ENCODE measurements at regions not wholly inside any gene's neighbourhood (a gene's known extent, or its start where the extent isn't known, plus 50 kb on each side); places are given as distances from the start of the nearest gene placed in this dataset.
"Not testable (repeated sequence)": the region's sequence is repeated elsewhere in the genome, so short reads cannot be mapped to it uniquely, and the experiment has no call there.

DNA sequence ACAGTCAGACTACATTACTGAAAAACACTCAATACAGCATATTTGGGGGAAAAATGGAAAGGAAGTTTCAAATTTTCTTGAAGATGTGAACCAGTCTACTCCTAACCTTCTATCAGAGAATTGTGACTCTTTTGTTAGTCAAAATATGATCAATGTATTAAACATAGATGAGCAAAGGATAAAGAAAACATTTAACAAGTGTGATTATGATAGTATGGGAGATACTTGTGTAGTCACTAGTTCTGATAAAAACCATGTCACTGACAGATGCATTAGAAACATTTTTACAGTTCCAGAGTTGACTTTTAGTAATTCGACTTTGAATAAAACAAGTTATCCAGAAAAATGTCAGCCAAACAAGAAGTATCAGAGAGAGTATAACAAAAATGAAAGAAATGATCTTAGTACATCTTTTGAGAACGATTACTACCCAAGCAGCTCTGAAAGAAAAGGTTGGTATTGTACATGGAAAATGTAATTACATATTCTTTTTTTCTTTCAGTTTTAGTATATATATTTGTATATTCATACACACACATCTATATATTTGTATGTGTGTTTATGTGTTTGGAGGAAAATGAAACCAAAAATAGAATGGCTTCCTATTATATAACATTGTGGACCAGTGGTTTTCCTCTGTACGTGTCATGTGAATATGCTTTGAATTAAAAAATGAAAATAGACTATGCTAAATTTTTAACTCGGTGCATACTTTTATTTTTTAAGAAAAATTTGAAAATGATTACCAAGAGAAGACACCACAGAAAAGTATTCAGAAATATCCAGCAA, 63.3 kb upstream of the ABCD2 start:
- 47 to 51% methylated on average over 4 of the region's 4 CpGs for WGBS, 2 donors
- Histone ChIP-seq H3K9me3 (no peaks in the 10 kb centered on the region), H3K4me1 (no peaks in the 10 kb centered on the region), H3K4me3 (no peak overlapping the region), H3K27ac (no peak overlapping the region), H3K36me3 (replicated peaks in 1 of 2; ENCODE audit: insufficient read depth in 1 of 2, low read depth in 2 of 2) (no peaks in the 10 kb centered on the region), H3K27me3 (no peaks in the 10 kb centered on the region)
- intact Hi-C loops (cut with DNase I), result no loop called here
- ATAC-seq (no peak), DNase-seq (no peak)
- no peak for TF ChIP-seq POLR2A (IDR thresholded peaks at IDR 0.05)
- TF ChIP-seq, protein P1, sequence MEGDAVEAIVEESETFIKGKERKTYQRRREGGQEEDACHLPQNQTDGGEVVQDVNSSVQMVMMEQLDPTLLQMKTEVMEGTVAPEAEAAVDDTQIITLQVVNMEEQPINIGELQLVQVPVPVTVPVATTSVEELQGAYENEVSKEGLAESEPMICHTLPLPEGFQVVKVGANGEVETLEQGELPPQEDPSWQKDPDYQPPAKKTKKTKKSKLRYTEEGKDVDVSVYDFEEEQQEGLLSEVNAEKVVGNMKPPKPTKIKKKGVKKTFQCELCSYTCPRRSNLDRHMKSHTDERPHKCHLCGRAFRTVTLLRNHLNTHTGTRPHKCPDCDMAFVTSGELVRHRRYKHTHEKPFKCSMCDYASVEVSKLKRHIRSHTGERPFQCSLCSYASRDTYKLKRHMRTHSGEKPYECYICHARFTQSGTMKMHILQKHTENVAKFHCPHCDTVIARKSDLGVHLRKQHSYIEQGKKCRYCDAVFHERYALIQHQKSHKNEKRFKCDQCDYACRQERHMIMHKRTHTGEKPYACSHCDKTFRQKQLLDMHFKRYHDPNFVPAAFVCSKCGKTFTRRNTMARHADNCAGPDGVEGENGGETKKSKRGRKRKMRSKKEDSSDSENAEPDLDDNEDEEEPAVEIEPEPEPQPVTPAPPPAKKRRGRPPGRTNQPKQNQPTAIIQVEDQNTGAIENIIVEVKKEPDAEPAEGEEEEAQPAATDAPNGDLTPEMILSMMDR (IDR thresholded peaks at IDR 0.05), result no peak

DNA sequence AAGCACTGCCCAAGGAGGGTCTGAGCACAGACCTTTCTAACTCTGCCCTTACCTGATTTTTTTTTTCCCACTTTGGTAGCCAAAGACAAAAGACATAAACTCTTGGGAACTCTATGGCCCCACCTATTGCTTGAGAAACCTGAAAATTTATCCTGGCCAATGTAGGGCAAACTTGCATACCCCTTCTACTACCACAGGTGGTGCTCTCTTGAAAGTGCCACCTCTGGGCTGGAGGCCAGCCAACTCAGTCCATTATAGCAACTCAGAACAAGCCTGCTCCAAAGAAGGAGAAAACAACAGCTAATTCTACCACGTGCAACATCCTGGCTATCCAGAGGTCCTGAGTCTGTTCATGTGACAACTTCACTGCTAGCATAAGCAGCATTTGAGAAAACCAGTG, 55.7 kb upstream of the ABCD2 start:
- 59 to 83% methylated on average over 1 of the region's 1 CpG for WGBS, 2 donors
- no peak overlapping the region for H3K4me3 ChIP-seq
- H3K9me3 ChIP-seq, result no peaks in the 10 kb centered on the region
- H3K27me3 ChIP-seq, result no peaks in the 10 kb centered on the region
- ATAC-seq, result no peak
- DNase-seq, result no peak
- no peak for TF ChIP-seq POLR2A (IDR thresholded peaks at IDR 0.05)
- TF ChIP-seq, protein P1 (IDR thresholded peaks at IDR 0.05), result no peak
- no peaks in the 10 kb centered on the region for H3K36me3 ChIP-seq (replicated peaks in 1 of 2; ENCODE audit: insufficient read depth in 1 of 2, low read depth in 2 of 2)
- no peak overlapping the region for H3K27ac ChIP-seq
- no peaks in the 10 kb centered on the region for H3K4me1 ChIP-seq
- intact Hi-C loops (cut with DNase I), result no loop called here

DNA sequence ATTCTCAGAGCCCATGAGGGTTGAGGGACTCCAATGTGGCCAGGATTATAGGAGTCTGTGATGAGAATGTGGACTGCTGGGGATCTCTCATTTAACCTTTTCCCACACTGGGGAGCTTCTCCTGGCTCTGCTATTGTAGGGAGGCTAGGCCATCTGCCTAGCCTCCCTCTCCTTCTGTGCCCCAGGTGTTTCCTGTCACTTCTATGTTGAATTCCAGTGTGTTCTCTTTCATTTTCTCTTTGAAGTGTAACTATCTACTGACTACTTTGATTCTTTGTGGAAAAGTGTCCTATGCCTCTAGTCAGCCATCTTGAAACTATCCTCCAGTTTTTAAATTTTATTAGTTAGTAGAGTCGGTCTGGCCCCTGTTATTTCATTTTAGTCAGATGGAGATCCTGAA, 53.4 kb upstream of the ABCD2 start:
- Histone ChIP-seq H3K27ac (no peak overlapping the region), H3K9me3 (no peaks in the 10 kb centered on the region), H3K4me1 (no peaks in the 10 kb centered on the region), H3K27me3 (no peaks in the 10 kb centered on the region), H3K36me3 (replicated peaks in 1 of 2; ENCODE audit: insufficient read depth in 1 of 2, low read depth in 2 of 2) (no peaks in the 10 kb centered on the region), H3K4me3 (no peak overlapping the region)
- TF ChIP-seq, protein P1 (IDR thresholded peaks at IDR 0.05), result no peak
- TF ChIP-seq POLR2A (IDR thresholded peaks at IDR 0.05), result no peak
- no peak for DNase-seq
- no peak for ATAC-seq
- intact Hi-C loops (cut with DNase I), result no loop called here
- WGBS, 2 donors, result 23 to 46% methylated on average over 1 of the region's 1 CpG

DNA sequence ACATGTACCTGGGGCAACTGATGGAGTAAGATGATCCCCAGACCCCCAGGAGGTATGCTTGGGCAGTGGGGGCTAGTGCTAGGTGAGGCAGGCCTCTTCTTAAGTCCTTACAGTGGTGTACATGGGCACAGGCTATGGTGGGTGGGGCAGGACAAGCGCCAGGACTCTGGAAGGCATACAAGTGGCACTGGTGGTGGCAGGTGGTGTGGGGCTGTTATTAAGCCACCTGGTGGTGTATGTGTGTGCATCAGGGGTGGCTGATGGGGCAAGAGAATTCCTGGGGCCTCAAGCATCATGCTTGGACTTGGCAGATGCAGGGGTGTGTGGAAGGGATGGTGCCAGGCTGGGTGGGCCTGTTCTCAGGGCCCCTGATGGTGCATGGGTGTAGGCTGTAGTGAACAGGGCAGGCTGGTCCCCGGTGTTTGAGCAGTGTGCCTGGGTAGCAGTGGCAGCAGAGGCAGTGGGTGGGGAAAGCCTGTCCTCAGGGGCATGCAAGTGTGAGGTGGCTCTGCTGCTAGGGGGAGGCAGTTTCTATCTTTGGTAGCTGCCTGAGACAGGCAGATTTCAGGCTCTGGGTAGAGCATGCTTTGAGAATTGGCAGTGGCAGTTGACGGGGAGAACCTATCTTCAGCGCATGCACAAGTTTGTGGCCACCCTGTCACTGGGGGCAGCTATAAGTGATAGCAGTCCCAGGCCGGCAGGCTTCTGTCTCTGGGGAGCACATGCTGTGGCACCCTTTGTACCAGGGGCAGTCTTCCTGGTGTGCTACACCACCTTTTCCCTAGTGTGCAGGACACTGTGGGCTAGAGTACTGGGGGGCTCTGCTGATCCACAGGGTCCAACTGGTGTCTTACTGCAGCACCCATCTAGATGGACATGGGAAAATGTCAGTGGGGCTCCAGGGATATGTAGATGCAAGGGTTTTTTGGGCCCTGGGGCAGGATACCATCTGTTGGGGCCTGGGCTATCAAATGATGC, 52.6 kb upstream of the ABCD2 start:
- ATAC-seq, result no peak
- TF ChIP-seq, protein P1 (IDR thresholded peaks at IDR 0.05), result no peak
- no peak for TF ChIP-seq POLR2A (IDR thresholded peaks at IDR 0.05)
- no peaks in the 10 kb centered on the region for H3K27me3 ChIP-seq
- WGBS, 2 donors, result 73 to 94% methylated on average over 4 to 5 of the region's 5 CpGs
- intact Hi-C loops (cut with DNase I), result no loop called here
- no peak overlapping the region for H3K4me3 ChIP-seq
- H3K27ac ChIP-seq, result no peak overlapping the region
- H3K36me3 ChIP-seq (replicated peaks in 1 of 2; ENCODE audit: insufficient read depth in 1 of 2, low read depth in 2 of 2), result no peaks in the 10 kb centered on the region
- DNase-seq, result no peak
- no peaks in the 10 kb centered on the region for H3K9me3 ChIP-seq
- no peaks in the 10 kb centered on the region for H3K4me1 ChIP-seq

DNA sequence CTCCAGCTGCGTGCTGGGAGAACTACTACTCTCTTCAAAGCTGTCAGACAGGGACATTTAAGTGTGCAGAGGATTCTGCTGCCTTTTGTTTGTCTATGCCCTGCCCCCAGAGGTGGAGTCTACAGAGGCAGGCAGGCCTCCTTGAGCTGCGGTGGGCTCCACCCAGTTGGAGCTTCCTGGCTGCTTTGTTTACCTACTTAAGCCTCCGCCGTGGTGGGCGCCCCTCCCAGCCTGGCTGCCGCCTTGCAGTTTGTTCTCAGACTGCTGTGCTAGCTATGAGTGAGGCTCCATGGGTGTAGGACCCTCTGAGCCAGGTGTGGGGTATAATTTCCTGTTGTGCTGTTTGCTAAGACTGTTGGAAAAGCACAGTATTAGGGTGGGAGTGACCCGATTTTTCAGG, 49.9 kb upstream of the ABCD2 start:
- DNase-seq; H3K36me3 ChIP-seq (replicated peaks in 1 of 2; ENCODE audit: insufficient read depth in 1 of 2, low read depth in 2 of 2); ATAC-seq; H3K27ac ChIP-seq; H3K27me3 ChIP-seq; intact Hi-C loops (cut with DNase I); H3K4me1 ChIP-seq; H3K9me3 ChIP-seq; H3K4me3 ChIP-seq: not testable (repeated sequence)
- WGBS, 2 donors, result 49 to 54% methylated on average over 4 to 7 of the region's 7 CpGs

All from body of pancreas (tissue), 4 donors.